ENCODE measurements at regions not wholly inside any gene's neighbourhood (a gene's known extent, or its start where the extent isn't known, plus 50 kb on each side); places are given as distances from the start of the nearest gene placed in this dataset.

DNA sequence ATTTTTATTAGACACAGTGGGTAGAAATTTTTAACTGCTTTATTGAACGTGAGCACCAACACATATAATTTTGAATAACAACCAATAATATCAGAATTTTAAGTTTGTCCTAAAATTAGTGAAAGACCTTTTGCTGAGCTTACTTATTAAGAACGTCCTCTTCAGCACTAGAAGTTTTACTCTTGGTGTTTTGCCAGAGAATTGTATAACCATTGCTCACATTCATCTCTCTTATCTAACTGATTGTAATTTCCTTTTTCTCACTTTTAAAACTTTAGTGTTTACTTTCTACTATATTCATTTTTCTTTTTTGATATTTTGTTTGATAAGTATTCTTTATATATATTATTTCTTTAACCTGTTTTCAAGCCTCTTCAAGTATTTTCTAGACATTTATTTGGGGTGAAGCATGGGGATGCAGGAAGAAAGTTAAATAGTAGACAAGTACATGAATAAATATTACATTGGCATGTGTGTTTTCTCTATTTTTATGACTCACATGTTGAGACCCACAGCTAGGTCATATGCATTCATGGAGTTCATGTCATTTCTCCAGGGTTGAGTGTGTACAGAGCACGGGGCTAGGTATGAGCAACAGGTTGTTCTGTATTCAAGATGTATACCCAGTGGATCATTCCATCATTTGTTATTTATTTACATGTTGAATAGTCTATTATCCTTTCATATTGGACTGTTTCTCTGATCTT lies 90.6 kb downstream of the ATP6V1G3 start:
- Histone ChIP-seq H3K4me2 (ENCODE audit: low read length) (no peak overlapping the region), H3K27ac (ENCODE audit: low read depth, low read length, poor library complexity, severe bottlenecking) (no peak overlapping the region), H3K9me3 (ENCODE audit: low read length) (no peaks in the 10 kb centered on the region), H3K4me3 (ENCODE audit: low read depth, low read length, poor library complexity, severe bottlenecking) (no peak overlapping the region), H3K79me2 (ENCODE audit: insufficient read depth, low read depth, low read length) (no peaks in the 10 kb centered on the region), H4K20me1 (ENCODE audit: insufficient read depth, low read length) (no peaks in the 10 kb centered on the region), H2AFZ (ENCODE audit: low read length) (no peak overlapping the region), H3K4me1 (ENCODE audit: insufficient read depth, low read length, poor library complexity, severe bottlenecking) (no peaks in the 10 kb centered on the region), H3K36me3 (ENCODE audit: insufficient read depth, low read length) (no peaks in the 10 kb centered on the region), H3K9me2 (ENCODE audit: insufficient read depth, low read length) (no peaks in the 10 kb centered on the region)
- POLR2A ChIA-PET: interaction anchor here (0.7 to 1.0 kb wide), 2 partner anchors 15 to 209 kb away, joined by 3 read pairs; no protein-coding TSS in a partner anchor
- TF ChIP-seq EZH2phosphoT487 (IDR thresholded peaks at IDR 0.05; ENCODE audit: borderline replicate concordance, low read depth, low read length): no peak
- TF ChIP-seq, protein P1, sequence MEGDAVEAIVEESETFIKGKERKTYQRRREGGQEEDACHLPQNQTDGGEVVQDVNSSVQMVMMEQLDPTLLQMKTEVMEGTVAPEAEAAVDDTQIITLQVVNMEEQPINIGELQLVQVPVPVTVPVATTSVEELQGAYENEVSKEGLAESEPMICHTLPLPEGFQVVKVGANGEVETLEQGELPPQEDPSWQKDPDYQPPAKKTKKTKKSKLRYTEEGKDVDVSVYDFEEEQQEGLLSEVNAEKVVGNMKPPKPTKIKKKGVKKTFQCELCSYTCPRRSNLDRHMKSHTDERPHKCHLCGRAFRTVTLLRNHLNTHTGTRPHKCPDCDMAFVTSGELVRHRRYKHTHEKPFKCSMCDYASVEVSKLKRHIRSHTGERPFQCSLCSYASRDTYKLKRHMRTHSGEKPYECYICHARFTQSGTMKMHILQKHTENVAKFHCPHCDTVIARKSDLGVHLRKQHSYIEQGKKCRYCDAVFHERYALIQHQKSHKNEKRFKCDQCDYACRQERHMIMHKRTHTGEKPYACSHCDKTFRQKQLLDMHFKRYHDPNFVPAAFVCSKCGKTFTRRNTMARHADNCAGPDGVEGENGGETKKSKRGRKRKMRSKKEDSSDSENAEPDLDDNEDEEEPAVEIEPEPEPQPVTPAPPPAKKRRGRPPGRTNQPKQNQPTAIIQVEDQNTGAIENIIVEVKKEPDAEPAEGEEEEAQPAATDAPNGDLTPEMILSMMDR (conservative IDR thresholded peaks at IDR 0.05; ENCODE audit: low read length): no peak
- CTCF ChIA-PET (ENCODE audit: unreplicated experiment): no interaction called here
- no peak for DNase-seq (ENCODE audit: low spot score)
- no TSS peak for BruUV-seq (replicated peaks)
- intact Hi-C loops (cut with micrococcal nuclease; ENCODE audit: unreplicated experiment): no loop called here

DNA sequence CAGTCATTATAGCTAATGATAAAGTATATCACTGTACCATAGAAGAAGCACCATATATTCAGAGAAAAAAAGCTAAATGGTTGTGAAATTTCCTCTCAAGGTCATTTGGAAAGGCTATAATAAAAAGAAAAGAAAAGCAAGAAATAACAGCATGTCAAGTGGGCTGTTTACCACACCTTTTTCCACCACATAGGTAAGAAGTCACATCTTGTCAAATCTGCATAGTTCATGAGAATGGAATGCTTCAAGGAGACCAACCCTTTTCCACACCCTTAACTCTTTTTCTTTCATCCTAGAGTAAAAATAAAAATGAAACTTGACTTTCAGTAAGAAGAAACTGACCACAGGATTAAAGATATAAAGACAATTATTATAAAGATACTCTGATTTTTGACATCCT lies 91.2 kb downstream of the ATP6V1G3 start:
- Histone ChIP-seq H3K4me1 (ENCODE audit: insufficient read depth, low read length, poor library complexity, severe bottlenecking) (no peaks in the 10 kb centered on the region), H4K20me1 (ENCODE audit: insufficient read depth, low read length) (no peaks in the 10 kb centered on the region), H3K4me3 (ENCODE audit: low read depth, low read length, poor library complexity, severe bottlenecking) (no peak overlapping the region), H3K79me2 (ENCODE audit: insufficient read depth, low read depth, low read length) (no peaks in the 10 kb centered on the region), H3K9me3 (ENCODE audit: low read length) (no peaks in the 10 kb centered on the region), H3K4me2 (ENCODE audit: low read length) (no peak overlapping the region), H3K9me2 (ENCODE audit: insufficient read depth, low read length) (no peaks in the 10 kb centered on the region), H3K36me3 (ENCODE audit: insufficient read depth, low read length) (no peaks in the 10 kb centered on the region), H3K27ac (ENCODE audit: low read depth, low read length, poor library complexity, severe bottlenecking) (no peak overlapping the region), H2AFZ (ENCODE audit: low read length) (no peak overlapping the region)
- no TSS peak for BruUV-seq (replicated peaks)
- ChIA-PET CTCF (ENCODE audit: unreplicated experiment) (no interaction called here), POLR2A (interaction anchor here (0.7 to 1.0 kb wide), 2 partner anchors 16 to 210 kb away, joined by 3 read pairs; no protein-coding TSS in a partner anchor)
- intact Hi-C loops (cut with micrococcal nuclease; ENCODE audit: unreplicated experiment): no loop called here
- TF ChIP-seq EZH2phosphoT487 (IDR thresholded peaks at IDR 0.05; ENCODE audit: borderline replicate concordance, low read depth, low read length): no peak
- TF ChIP-seq, protein P1 (conservative IDR thresholded peaks at IDR 0.05; ENCODE audit: low read length): no peak
- DNase-seq (ENCODE audit: low spot score): no peak

DNA sequence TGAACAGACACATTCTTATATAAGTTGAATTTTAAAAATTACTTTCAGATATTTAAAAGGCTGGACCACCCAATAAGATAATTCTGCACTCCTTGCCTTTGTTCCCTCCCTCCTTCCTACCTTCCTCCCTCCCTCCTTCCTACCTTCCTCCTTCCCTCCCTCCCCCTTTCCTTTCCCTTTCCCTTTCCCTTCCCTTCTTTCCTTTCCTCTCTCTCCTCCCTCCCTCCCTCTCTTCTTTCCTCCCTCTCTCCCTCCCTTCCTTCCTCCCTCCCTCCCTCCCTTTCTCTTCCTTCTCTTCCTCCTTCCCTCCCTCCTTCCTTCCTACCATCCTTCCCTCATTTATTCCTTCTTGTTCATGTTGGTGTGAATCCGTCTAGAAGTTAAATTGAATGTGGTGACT lies 93.0 kb downstream of the ATP6V1G3 start:
- H4K20me1 ChIP-seq (ENCODE audit: insufficient read depth, low read length): no peaks in the 10 kb centered on the region
- no peaks in the 10 kb centered on the region for H3K79me2 ChIP-seq (ENCODE audit: insufficient read depth, low read depth, low read length)
- H2AFZ ChIP-seq (ENCODE audit: low read length): no peak overlapping the region
- no peaks in the 10 kb centered on the region for H3K4me1 ChIP-seq (ENCODE audit: insufficient read depth, low read length, poor library complexity, severe bottlenecking)
- intact Hi-C loops (cut with micrococcal nuclease; ENCODE audit: unreplicated experiment): no loop called here
- no peak overlapping the region for H3K4me2 ChIP-seq (ENCODE audit: low read length)
- ChIA-PET POLR2A (interaction anchor here (0.9 kb wide), 1 partner anchor 76 kb away, joined by 3 read pairs; no protein-coding TSS in a partner anchor), CTCF (ENCODE audit: unreplicated experiment) (no interaction called here)
- no peaks in the 10 kb centered on the region for H3K9me2 ChIP-seq (ENCODE audit: insufficient read depth, low read length)
- H3K9me3 ChIP-seq (ENCODE audit: low read length): no peaks in the 10 kb centered on the region
- H3K27ac ChIP-seq (ENCODE audit: low read depth, low read length, poor library complexity, severe bottlenecking): no peak overlapping the region
- H3K4me3 ChIP-seq (ENCODE audit: low read depth, low read length, poor library complexity, severe bottlenecking): no peak overlapping the region
- H3K36me3 ChIP-seq (ENCODE audit: insufficient read depth, low read length): no peaks in the 10 kb centered on the region
- no peak for DNase-seq (ENCODE audit: low spot score)
- BruUV-seq (replicated peaks): no TSS peak
- TF ChIP-seq EZH2phosphoT487 (IDR thresholded peaks at IDR 0.05; ENCODE audit: borderline replicate concordance, low read depth, low read length): no peak
- TF ChIP-seq, protein P1 (conservative IDR thresholded peaks at IDR 0.05; ENCODE audit: low read length): no peak

All from OCI-LY7 (cell line).